ENCODE measurements at regions not wholly inside any gene's neighbourhood (a gene's known extent, or its start where the extent isn't known, plus 50 kb on each side); places are given as distances from the start of the nearest gene placed in this dataset.

GRCh38 chr4:34181311-34181841 is 2062.9 kb downstream of the ARAP2 start:
- TF ChIP-seq CTCF (IDR thresholded peaks at IDR 0.05) (no peak), POLR2AphosphoS5 (IDR thresholded peaks at IDR 0.05) (no peak)

Measured in stomach (tissue), 4 donors.